ENCODE measurements at regions not wholly inside any gene's neighbourhood (a gene's known extent, or its start where the extent isn't known, plus 50 kb on each side); places are given as distances from the start of the nearest gene placed in this dataset.

DNA sequence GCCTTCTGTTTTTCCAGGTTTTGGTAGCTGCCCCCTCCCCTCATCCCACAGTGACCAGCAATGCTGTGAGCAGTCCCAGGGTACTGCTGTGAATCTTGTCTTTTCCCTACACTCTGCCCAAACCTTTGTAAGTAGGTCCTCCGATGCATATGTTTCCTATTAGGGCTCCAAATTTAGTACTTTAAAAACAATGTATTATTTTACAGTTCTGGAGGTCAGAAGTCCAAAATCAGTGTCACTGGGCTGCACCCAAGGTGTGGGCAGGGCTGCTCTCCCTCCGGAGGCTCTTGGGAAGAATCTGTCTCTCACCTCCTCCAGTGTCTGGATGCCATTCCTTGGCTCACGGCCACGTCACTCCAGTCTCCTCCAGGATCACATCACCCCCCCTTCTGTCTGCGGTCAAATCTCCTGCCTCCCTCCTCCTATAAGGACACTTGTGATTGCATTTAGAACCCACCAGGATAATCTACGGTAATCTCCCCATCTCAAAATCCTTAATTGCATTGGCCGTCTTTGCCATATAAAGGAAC lies 208.5 kb downstream of the SH3BP4 start:
- WGBS, 2 donors (ENCODE audit: low coverage in 1 of 2) = 76 to 81% methylated on average over 6 to 7 of the region's 7 CpGs
- H3K36me3 ChIP-seq = no peaks in the 10 kb centered on the region
- in situ Hi-C loops (cut with MboI; ENCODE audit: low pct_ligation_motif_present in 1 of 4, low pct_unique_long_range_greater_than_20kb in 1 of 4, low sequenced_read_pairs in 3 of 4) = no loop called here
- DNase-seq = no peak
- TF ChIP-seq, protein P1, sequence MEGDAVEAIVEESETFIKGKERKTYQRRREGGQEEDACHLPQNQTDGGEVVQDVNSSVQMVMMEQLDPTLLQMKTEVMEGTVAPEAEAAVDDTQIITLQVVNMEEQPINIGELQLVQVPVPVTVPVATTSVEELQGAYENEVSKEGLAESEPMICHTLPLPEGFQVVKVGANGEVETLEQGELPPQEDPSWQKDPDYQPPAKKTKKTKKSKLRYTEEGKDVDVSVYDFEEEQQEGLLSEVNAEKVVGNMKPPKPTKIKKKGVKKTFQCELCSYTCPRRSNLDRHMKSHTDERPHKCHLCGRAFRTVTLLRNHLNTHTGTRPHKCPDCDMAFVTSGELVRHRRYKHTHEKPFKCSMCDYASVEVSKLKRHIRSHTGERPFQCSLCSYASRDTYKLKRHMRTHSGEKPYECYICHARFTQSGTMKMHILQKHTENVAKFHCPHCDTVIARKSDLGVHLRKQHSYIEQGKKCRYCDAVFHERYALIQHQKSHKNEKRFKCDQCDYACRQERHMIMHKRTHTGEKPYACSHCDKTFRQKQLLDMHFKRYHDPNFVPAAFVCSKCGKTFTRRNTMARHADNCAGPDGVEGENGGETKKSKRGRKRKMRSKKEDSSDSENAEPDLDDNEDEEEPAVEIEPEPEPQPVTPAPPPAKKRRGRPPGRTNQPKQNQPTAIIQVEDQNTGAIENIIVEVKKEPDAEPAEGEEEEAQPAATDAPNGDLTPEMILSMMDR (IDR thresholded peaks at IDR 0.05) = no peak
- TF ChIP-seq EP300 (IDR thresholded peaks at IDR 0.05; ENCODE audit: low read depth) (no peak), POLR2AphosphoS5 (IDR thresholded peaks at IDR 0.05) (no peak), POLR2A (IDR thresholded peaks at IDR 0.05) (no peak)
- no peaks in the 10 kb centered on the region for H3K9me3 ChIP-seq
- intact Hi-C loops (cut with DNase I; ENCODE audit: low total_unique reads) = no loop called here
- no peaks in the 10 kb centered on the region for H3K27me3 ChIP-seq
- peaks cover 0 to 7% (median 0%) of the 10 kb centered on the region in 4 donors for H3K4me1 ChIP-seq
- H3K27ac ChIP-seq = no peak overlapping the region
- no peak overlapping the region for H3K4me3 ChIP-seq

DNA sequence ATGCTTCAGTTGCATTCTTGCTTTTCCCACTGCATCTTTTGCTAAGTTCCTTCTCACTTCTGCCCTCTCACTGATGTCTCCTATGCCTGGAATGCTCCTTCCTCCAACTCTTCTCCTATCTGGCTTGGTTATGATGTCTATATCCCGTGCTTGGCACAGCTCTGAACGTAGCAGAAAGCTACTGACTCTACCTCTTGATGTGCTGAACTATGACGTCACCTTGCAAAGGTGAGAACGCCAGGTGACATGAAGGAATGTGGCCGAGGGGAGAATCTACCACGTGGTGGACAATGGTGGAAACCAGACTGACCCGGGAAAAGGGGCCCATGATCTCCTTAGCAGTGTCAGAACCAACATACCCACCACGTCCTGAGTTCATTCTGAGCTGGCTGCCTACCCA lies 209.7 kb downstream of the SH3BP4 start:
- DNase-seq = no peak
- Histone ChIP-seq H3K4me3 (no peak overlapping the region), H3K36me3 (no peaks in the 10 kb centered on the region), H3K9me3 (no peaks in the 10 kb centered on the region), H3K27ac (no peak overlapping the region), H3K27me3 (no peaks in the 10 kb centered on the region), H3K4me1 (peaks cover 0 to under 1% (median 0%) of the 10 kb centered on the region in 4 donors)
- WGBS, 2 donors (ENCODE audit: low coverage in 1 of 2) = 55 to 83% methylated on average over 3 to 8 of the region's 8 CpGs
- no peak for TF ChIP-seq POLR2A (IDR thresholded peaks at IDR 0.05)
- TF ChIP-seq EP300 (IDR thresholded peaks at IDR 0.05; ENCODE audit: low read depth) = no peak
- intact Hi-C loops (cut with DNase I; ENCODE audit: low total_unique reads) (no loop called here), in situ Hi-C loops (cut with MboI; ENCODE audit: low pct_ligation_motif_present in 1 of 4, low pct_unique_long_range_greater_than_20kb in 1 of 4, low sequenced_read_pairs in 3 of 4) (no loop called here)

DNA sequence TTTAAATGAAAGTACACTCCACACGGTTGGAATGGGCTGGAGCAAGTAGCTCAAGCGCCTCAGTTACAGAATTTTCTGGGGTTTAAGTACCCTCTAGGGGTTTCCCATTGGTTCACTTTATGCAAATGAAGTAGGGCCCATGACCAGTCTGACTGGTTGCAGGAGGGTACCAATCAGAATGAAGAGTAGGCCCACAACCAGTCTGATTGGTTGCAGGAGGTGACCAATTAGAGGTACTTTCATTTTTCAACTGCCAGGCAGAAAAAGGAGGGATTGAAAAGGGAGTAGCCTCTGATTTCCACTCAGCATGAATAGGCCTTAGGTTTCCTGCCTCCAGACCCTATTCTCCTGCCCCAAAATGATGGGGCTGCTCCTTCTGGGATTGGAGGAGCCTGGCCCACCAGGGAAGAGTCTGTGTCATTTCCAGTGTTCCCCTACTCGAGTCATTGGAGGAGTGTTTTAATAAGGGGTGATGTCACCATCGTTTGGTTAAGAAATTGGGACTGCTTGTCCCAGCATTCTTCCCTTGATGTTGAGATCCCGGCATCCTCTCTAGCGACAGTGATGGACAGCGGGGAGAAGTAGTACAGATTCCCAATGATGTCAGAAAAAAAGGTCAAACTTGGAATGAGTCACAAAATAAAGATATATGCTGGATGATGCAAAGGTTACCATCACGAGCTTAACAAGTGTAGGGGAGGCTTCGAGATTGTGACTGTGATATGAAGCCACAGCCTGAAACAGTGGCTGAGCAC lies 210.4 kb downstream of the SH3BP4 start:
- DNase-seq = no peak
- H3K4me3 ChIP-seq = no peak overlapping the region
- no peaks in the 10 kb centered on the region for H3K9me3 ChIP-seq
- in situ Hi-C loops (cut with MboI; ENCODE audit: low pct_ligation_motif_present in 1 of 4, low pct_unique_long_range_greater_than_20kb in 1 of 4, low sequenced_read_pairs in 3 of 4) = no loop called here
- no peaks in the 10 kb centered on the region for H3K36me3 ChIP-seq
- no peaks in the 10 kb centered on the region for H3K4me1 ChIP-seq
- intact Hi-C loops (cut with DNase I; ENCODE audit: low total_unique reads) = no loop called here
- H3K27ac ChIP-seq = no peak overlapping the region
- WGBS, 2 donors (ENCODE audit: low coverage in 1 of 2) = 40 to 79% methylated on average over 1 to 9 of the region's 9 CpGs
- H3K27me3 ChIP-seq = no peaks in the 10 kb centered on the region
- no peak for TF ChIP-seq EP300 (IDR thresholded peaks at IDR 0.05; ENCODE audit: low read depth)
- TF ChIP-seq POLR2A (IDR thresholded peaks at IDR 0.05) = no peak
- TF ChIP-seq POLR2AphosphoS5 (IDR thresholded peaks at IDR 0.05) = no peak
- TF ChIP-seq, protein P1 (IDR thresholded peaks at IDR 0.05) = no peak

DNA sequence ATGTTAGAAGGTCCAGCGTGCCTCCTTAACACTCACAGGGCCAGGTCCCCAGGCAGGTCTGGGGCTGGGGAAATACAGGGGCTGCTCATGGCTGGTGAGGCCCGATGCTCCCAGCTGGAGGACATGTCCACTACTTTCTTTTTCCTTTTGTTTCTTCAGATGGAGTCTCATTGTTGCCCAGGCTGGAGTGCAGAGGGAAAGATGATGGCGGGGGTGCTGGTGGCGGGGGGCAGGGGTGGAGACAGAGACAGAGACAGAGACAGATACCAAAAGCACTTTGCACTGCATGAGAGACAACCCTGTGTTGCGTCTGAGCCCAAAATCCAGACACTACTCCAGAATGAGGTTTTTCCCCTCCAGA lies 211.0 kb downstream of the SH3BP4 start:
- H3K36me3 ChIP-seq = no peaks in the 10 kb centered on the region
- WGBS, 2 donors (ENCODE audit: low coverage in 1 of 2) = 74 to 81% methylated on average over 4 to 5 of the region's 5 CpGs
- no peak for DNase-seq
- no peak overlapping the region for H3K27ac ChIP-seq
- H3K27me3 ChIP-seq = no peaks in the 10 kb centered on the region
- intact Hi-C loops (cut with DNase I; ENCODE audit: low total_unique reads) (no loop called here), in situ Hi-C loops (cut with MboI; ENCODE audit: low pct_ligation_motif_present in 1 of 4, low pct_unique_long_range_greater_than_20kb in 1 of 4, low sequenced_read_pairs in 3 of 4) (no loop called here)
- TF ChIP-seq POLR2A (IDR thresholded peaks at IDR 0.05) (no peak), POLR2AphosphoS5 (IDR thresholded peaks at IDR 0.05) (no peak), EP300 (IDR thresholded peaks at IDR 0.05; ENCODE audit: low read depth) (no peak)
- TF ChIP-seq, protein P1 (IDR thresholded peaks at IDR 0.05) = no peak
- H3K4me1 ChIP-seq = no peaks in the 10 kb centered on the region
- no peak overlapping the region for H3K4me3 ChIP-seq
- H3K9me3 ChIP-seq = no peaks in the 10 kb centered on the region
